ENCODE measurements at regions not wholly inside any gene's neighbourhood (a gene's known extent, or its start where the extent isn't known, plus 50 kb on each side); places are given as distances from the start of the nearest gene placed in this dataset.

GRCh38 chr13:97057176-97057575 is 62.9 kb upstream of the OXGR1 start:
- CTCF ChIA-PET = no interaction called here
- POLR2A ChIA-PET = no interaction called here

GRCh38 chr13:97058391-97058790 is 64.1 kb upstream of the OXGR1 start:
- ChIA-PET CTCF (no interaction called here), POLR2A (no interaction called here)

- POLR2A ChIA-PET = no interaction called here
- CTCF ChIA-PET = no interaction called here
Measured at GRCh38 chr13:97058926-97059325, 64.7 kb upstream of the OXGR1 start.

- ChIA-PET CTCF (no interaction called here), POLR2A (no interaction called here)
Measured at GRCh38 chr13:97067017-97067895, 73.0 kb upstream of the OXGR1 start.

GRCh38 chr13:97068151-97068550 is 73.9 kb upstream of the OXGR1 start:
- ChIA-PET POLR2A (no interaction called here), CTCF (no interaction called here)

GRCh38 chr13:97069050-97069815 is 75.0 kb upstream of the OXGR1 start:
- POLR2A ChIA-PET = no interaction called here
- CTCF ChIA-PET = no interaction called here

- ChIA-PET POLR2A (no interaction called here), CTCF (no interaction called here)
Measured at GRCh38 chr13:97072297-97072696, 78.0 kb upstream of the OXGR1 start.

- POLR2A ChIA-PET = no interaction called here
- CTCF ChIA-PET = no interaction called here
Measured at GRCh38 chr13:97074618-97075017, 80.3 kb upstream of the OXGR1 start.

- CTCF ChIA-PET = no interaction called here
- POLR2A ChIA-PET = no interaction called here
Measured at GRCh38 chr13:97076898-97077297, 82.6 kb upstream of the OXGR1 start.

DNA sequence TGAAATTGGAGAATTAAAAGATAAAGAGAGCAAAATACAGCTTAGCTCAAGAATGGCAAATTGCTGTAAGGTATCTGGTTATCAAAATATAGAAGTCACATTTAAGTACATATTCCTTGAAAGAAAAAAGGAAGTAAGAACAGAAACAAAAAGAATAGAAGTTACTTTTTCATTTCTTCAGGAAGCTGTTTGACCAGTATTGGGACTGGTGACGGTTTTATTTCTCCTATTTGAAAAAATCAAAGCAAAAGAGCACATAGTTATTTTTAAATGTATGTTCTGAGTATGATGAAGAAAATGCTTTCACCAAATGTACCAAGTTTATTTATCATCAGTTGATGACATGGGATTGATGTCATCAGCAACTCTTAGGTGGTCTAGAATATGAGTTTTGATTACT is 83.1 kb upstream of the OXGR1 start:
- CTCF ChIA-PET = no interaction called here
- POLR2A ChIA-PET = no interaction called here

- CTCF ChIA-PET = no interaction called here
- POLR2A ChIA-PET = no interaction called here
Measured at GRCh38 chr13:97079726-97080125, 85.5 kb upstream of the OXGR1 start.

GRCh38 chr13:97082461-97083207 is 88.4 kb upstream of the OXGR1 start:
- CTCF ChIA-PET = no interaction called here
- POLR2A ChIA-PET = no interaction called here

GRCh38 chr13:97091196-97091595 is 96.9 kb upstream of the OXGR1 start:
- ChIA-PET POLR2A (no interaction called here), CTCF (no interaction called here)

DNA sequence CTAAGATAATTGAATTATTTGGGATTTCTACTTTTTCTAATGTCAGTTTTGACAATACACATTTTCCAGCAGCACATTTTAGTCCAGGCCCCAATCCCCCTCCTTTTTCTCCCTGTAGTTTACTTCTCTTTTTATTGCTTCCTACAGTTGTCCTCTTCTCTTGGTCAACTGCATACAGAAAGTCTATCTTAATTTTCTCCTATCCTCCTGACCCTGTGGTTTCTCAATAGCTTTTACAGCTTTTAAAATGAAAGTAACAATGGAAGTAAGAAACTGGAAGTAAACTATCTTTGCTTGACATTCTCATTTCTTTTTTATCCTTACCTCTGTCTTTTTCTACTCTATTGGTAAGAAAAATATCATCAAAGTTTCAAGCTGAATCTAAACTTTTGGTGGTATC is 106.5 kb upstream of the OXGR1 start:
- ChIA-PET POLR2A (no interaction called here), CTCF (interaction anchor here (1.1 kb wide), 1 partner anchor 9 kb away, joined by 3 read pairs; no protein-coding TSS in a partner anchor)

GRCh38 chr13:97101912-97102708 is 107.8 kb upstream of the OXGR1 start:
- ChIA-PET POLR2A (no interaction called here), CTCF (no interaction called here)

DNA sequence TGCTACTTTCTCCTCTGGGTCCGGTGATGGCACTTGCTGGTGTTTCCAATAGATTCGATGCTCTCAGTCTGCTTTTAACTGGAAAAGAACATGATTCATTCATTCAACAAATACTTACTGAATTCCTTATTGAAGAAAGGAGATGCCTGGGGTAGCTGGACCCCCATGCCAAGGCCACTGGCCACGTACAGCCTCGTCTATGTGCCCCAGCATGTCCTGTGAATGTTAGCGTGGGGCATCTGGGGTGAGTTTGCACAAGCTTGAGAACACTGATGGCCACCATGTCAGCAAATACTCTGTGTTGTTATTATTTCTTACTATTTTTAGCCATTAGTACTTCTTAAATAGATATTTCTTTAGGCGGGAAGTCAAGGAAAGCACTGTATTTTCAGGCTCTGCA is 112.0 kb upstream of the OXGR1 start:
- POLR2A ChIA-PET = no interaction called here
- CTCF ChIA-PET = no interaction called here

GRCh38 chr13:97107815-97108529 is 113.7 kb upstream of the OXGR1 start:
- CTCF ChIA-PET = interaction anchor here (0.7 to 4.1 kb wide), 6 partner anchors 105 to 265 kb away, joined by 3 to 35 read pairs (median 3); no protein-coding TSS in a partner anchor
- POLR2A ChIA-PET = no interaction called here

- CTCF ChIA-PET = interaction anchor here (0.7 to 4.1 kb wide), 4 partner anchors 118 to 255 kb away, joined by 3 to 35 read pairs (median 5); no protein-coding TSS in a partner anchor
- POLR2A ChIA-PET = no interaction called here
Measured at GRCh38 chr13:97108530-97108900, 113.6 kb upstream of the MBNL2 start.

DNA sequence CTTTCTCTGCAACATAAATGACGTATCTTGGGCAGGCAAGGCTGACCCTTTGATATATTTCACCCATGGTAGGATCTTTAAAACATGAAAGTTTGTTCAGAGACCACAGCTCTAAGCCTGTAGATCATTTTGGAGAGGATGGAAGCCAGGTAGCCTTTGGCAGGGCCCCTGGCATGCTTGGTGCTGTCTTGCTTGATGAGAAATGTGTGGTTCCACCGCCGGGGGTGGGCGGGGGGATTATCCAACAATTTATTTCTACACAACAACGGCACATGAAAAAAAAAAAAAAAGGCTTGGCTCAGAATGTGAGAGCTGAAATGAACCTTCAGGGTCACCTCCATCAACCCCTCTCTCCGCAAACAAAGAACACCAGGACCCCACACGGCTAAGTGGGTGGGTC is 112.9 kb upstream of the MBNL2 start:
- ChIA-PET POLR2A (interaction anchor here (1.5 kb wide), 1 partner anchor 96 kb away, joined by 3 read pairs; no protein-coding TSS in a partner anchor), CTCF (interaction anchor here (0.7 to 4.1 kb wide), 21 partner anchors 8 to 445 kb away, joined by 3 to 35 read pairs (median 5); partner anchors contain the start of gene MBNL2)

Data from activated CD8-positive, alpha-beta memory T cell treated with anti-CD3 and anti-CD28 coated beads for 36 hours (primary cell).